Gastroesophageal sphincter (tissue), 3 donors: ENCODE measurements at regions not wholly inside any gene's neighbourhood (a gene's known extent, or its start where the extent isn't known, plus 50 kb on each side); places are given as distances from the start of the nearest gene placed in this dataset.
"Not testable (repeated sequence)": the region's sequence is repeated elsewhere in the genome, so short reads cannot be mapped to it uniquely, and the experiment has no call there.

Source experiments
- CTCF ChIP-seq, 4 experiments: fragments of 200-600 bp in 2 of 4; fragments of 450-650 bp in 2 of 4; sonication (generic) in 1 of 4; IDR thresholded peaks; one replicate each; pipeline ENCODE4 v1.5.1; 2017 to 2019; ENCODE audit warnings: antibody characterized with exemption in 4 of 4, mild to moderate bottlenecking in 2 of 4, moderate library complexity in 2 of 4
- EP300 ChIP-seq: sonication (generic); formaldehyde crosslinking; IDR thresholded peaks from one replicate; pipeline ENCODE4 v1.6.1; 2017; ENCODE audit warnings: antibody characterized with exemption, mild to moderate bottlenecking

GRCh38 chr13:50547175-50547574 is 296.3 kb downstream of the DLEU7 start:
- TF ChIP-seq EP300; CTCF (IDR thresholded peaks at IDR 0.05): not testable (repeated sequence)
